ENCODE measurements at regions not wholly inside any gene's neighbourhood (a gene's known extent, or its start where the extent isn't known, plus 50 kb on each side); places are given as distances from the start of the nearest gene placed in this dataset.

GRCh38 chrX:20431486-20431885, 164.8 kb upstream of the RPS6KA3 start:
- no peak for DNase-seq (ENCODE audit: low spot score)

GRCh38 chrX:20427173-20427770, 160.6 kb upstream of the RPS6KA3 start:
- DNase-seq (ENCODE audit: low spot score) = no peak

- no peak for DNase-seq (ENCODE audit: low spot score)
These were observed 155.0 kb upstream of the RPS6KA3 start for GRCh38 chrX:20421697-20422096.

GRCh38 chrX:20421275-20421674, 154.6 kb upstream of the RPS6KA3 start:
- no peak for DNase-seq (ENCODE audit: low spot score)

DNA sequence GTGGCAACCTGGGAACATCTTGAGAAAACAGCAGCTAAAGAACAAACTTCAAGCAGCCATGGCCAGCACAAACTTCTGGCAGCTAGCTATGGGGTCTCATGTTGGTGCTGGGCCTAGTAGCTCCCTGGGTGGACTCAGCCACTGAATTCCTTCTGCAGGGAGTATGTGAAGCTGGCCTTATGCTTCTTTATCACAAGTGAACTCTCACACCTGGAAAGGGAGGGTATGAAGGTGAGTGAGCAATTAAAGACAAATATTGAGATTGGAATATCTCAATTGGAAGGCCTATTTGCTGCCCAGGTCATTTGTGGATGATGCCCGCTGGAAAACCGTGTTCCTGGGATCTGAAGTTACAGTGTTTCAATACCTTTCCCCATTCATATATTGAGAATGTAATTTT, 153.3 kb upstream of the RPS6KA3 start:
- DNase-seq (ENCODE audit: low spot score) = no peak

DNA sequence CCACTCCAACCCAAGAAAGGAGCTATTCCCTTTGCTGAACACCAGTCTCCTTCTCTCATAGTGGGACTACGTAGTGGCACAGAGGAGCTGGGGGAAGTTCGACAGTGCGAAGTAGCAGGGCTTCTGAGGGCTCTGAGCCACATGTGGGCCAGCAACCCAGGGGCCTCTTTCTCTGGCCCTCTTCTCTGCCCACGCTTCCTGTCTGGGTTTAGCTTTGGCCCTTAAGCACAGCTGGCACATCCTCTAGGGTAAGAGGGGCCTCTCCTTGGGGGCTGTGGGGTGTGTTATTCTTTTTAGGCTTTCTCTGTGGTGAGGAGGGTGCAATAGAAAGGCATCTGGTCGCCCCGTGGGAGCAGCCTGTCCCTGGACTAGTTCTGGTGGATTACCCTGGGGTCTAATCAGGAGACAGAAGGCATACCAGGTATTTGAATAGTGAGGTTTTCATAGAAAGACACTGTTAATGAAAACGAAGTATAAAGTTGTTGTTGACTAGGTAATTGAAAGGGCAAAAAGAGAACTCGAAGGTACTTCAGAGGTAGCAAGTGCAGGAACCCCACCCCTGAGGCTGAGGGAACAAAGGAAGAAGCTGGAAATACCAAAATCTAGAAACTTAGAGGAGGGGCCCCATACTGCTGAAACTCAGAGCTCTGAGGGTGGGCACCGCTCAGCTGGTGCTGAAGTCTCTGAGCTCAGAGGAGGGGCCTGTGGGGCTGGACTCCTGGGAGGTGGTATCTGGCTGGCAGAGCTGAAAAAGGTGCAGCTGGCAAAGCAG, 151.9 kb upstream of the RPS6KA3 start:
- no peak for DNase-seq (ENCODE audit: low spot score)

DNA sequence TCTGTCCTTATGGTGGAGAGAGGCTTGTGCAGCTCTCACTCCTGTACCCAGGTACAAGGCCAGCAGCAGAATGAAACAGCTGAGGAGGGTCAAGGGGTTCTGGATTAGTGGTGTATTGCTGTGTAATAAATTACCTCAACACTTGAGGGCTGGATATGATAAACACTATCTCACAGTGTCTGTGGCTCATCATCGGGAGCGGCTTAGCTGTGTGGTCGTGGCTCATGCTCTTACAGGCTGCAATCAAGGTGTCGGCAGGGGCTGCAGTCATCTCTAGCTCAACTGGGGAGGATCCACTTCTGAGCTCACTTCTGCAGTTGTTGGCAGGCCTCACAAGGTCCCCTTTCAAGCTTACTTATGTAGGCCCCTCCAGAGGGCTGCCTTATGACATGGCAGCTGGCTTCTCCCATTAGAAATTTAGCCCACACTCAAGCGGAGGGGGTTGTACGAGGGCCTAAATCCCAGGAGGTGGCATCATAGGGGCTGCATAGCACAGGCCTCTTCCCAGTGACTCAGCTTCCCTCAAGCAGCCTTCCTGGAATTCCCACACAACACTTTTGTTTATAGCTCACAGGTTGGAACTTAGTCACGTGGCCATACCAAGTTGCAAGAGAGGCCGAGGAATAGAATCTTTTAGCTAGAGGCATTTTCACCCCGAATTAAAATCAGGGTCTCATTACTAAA, 148.2 kb upstream of the RPS6KA3 start:
- peak; percentile 43 for DNase-seq (ENCODE audit: low spot score)

GRCh38 chrX:20414066-20414465, 147.4 kb upstream of the RPS6KA3 start:
- DNase-seq (ENCODE audit: low spot score) = peak; percentile 43

DNA sequence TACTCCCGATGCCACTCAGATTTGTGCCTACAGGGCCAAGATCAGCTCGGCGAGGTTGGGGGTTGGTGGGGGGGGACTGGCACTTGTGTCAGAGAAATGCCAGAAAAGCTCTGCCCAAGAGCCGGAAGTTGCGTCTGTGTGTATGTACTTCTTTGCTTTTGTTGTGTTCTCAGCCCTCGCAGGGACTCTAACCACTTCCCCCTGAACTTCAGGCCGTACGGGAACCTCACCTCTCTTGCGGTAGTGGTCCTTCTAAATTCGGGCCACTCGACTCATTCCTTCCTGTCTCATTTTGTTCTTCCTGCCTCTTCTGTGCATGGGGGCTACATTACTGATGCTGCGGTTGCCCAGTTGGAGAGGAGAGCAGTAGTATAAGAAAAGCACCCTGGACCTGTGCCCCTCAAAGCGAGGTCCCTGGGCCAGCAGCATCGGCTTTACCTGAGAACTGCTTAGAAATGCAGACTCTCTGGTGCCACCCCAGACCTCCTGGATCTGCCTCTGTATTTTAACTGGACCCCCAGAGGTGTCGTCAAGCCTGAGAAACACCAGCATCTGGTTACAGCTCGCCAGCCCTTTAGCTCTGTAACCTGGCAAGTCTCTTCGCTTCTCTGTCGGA, 146.3 kb upstream of the RPS6KA3 start:
- DNase-seq (ENCODE audit: low spot score) = no peak

DNA sequence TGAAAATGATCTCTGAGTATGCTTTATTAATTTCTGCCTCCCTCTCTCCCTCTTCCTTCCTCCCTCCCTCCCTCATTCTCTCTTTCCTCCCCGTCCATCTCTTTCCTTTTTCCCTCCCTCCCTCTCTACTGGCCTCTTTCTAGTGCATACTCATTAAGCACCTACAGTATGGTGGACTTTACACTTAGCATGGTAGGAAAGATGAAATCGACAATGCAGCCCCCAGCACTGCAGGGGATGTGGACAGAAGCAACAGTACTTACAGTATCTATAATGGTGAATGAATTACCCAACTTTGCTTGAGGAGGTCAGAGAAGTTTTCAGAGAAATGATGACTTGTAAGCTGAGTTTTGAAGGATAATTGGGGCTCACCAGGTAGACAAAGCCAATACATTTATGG, 143.8 kb upstream of the RPS6KA3 start:
- DNase-seq (ENCODE audit: low spot score) = no peak

- no peak for DNase-seq (ENCODE audit: low spot score)
These were observed 143.3 kb upstream of the RPS6KA3 start for GRCh38 chrX:20409991-20410390.

- no peak for DNase-seq (ENCODE audit: low spot score)
These were observed 136.2 kb upstream of the RPS6KA3 start for GRCh38 chrX:20402956-20403355.

GRCh38 chrX:20399728-20400414, 133.2 kb upstream of the RPS6KA3 start:
- no peak for DNase-seq (ENCODE audit: low spot score)

- no peak for DNase-seq (ENCODE audit: low spot score)
These were observed 130.9 kb upstream of the RPS6KA3 start for GRCh38 chrX:20397587-20397986.

GRCh38 chrX:20394451-20394850, 127.7 kb upstream of the RPS6KA3 start:
- DNase-seq (ENCODE audit: low spot score) = no peak

GRCh38 chrX:20393944-20394343, 127.2 kb upstream of the RPS6KA3 start:
- no peak for DNase-seq (ENCODE audit: low spot score)

DNA sequence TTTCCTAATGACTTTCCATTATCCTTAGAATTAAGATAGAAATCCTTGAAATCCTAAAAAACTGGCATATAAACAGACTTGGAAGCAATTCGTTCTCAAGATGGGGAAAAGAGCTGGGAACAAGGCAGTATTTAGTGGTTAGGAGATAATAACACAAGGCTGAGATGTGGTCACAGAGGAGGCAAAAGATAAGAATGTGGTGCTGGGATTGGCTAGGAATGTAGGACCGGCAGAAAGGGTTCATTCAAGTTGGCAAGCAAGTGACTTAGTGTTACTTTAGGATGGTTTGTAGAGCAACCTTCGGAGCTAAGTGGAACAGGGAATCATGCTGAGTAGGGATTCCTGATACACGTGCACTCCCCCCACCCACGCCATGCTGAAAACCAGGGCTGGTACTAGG, 121.9 kb upstream of the RPS6KA3 start:
- no peak for DNase-seq (ENCODE audit: low spot score)

GRCh38 chrX:20383477-20383876, 116.8 kb upstream of the RPS6KA3 start:
- DNase-seq (ENCODE audit: low spot score) = no peak

DNA sequence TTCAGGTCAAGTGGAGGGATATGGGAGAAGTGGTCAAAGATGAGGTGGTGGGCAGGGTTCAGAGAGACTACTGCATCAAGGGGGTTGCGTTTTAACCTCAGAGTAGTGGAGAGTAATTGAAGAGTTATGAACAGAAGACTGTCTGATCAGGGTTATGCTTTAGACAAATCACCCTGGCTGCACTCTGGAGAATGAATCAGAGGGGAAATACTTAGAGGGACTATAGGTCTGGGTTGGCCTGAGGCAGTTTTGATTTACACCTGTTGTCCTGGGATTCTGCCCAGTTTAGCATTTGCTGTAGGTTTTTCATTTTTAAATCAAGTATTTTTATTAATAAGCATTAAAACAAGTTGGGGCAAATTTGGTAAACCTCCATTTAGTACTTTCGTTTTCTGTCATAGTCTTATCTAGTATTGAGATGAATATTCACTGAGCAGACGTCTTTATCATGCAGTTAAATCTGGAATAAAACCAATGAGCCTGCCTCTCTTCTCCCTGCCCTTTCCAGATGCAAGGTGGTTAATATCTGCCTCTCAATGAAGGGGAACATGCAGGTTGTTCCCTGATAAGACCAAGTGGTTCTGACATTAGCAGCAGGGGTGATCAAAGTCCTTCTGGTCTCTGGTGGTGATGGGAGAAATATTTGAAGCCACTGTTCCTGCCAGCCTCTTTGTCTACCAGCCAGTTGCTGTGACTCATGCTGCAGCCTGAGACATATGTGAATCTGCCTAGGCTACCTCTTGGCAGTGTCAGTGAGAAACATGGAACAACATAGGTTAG, 116.0 kb upstream of the RPS6KA3 start:
- DNase-seq (ENCODE audit: low spot score) = peak; percentile 32

GRCh38 chrX:20382082-20382481, 115.4 kb upstream of the RPS6KA3 start:
- DNase-seq (ENCODE audit: low spot score) = no peak

DNA sequence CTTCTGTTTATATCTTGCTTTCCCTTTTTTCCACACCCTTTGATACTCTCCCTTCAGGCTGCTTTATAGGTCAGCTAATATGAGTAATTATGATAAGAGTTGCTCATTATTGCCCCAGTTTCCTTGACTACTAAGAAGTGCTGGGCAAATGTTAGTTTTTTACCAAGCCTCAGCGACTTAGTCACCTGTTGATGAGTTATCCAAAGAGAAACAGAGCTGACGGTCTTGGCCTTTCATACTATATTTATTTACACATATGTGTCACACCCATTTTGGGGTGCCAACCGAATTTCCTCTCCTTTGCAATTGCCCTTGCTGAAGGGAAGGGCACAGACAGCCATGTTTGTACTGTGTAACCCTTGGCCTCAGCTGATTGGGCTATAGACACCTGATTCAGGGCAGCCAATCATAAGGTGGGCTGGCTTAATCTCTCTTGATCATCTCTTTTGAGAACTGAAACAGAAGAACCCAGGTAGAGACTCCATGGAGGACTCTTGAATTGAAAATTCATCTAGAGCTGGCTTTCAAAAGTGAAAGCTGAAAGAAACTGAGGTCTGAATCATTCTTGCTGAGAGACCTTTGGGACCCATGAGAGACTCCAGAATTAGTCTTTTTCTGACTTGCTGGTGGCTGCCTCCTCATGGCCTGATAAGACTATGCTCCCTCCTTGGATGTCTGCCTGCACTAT, 111.7 kb upstream of the RPS6KA3 start:
- DNase-seq (ENCODE audit: low spot score) = peak; percentile 87
